Choroid plexus epithelial cell (primary cell): ENCODE measurements at regions not wholly inside any gene's neighbourhood (a gene's known extent, or its start where the extent isn't known, plus 50 kb on each side); places are given as distances from the start of the nearest gene placed in this dataset.

Experiments
- DNase-seq: peaks from one replicate; pipeline ENCODE4 v3.0.0-alpha.2; 2010; ENCODE audit warnings: low read depth
- H3K4me3 ChIP-seq: 2 replicates; pipeline ENCODE4 v1.5.1; 2011; ENCODE audit warnings: low read depth, mild to moderate bottlenecking, control low read depth, low read length, moderate library complexity
- TF ChIP-seq, protein P1 (sequence below): conservative IDR thresholded peaks from 2 replicates; pipeline ENCODE4 v1.5.1; 2011; ENCODE audit warnings: low read depth, mild to moderate bottlenecking, control low read depth, inconsistent platforms, low read length, moderate library complexity

DNA sequence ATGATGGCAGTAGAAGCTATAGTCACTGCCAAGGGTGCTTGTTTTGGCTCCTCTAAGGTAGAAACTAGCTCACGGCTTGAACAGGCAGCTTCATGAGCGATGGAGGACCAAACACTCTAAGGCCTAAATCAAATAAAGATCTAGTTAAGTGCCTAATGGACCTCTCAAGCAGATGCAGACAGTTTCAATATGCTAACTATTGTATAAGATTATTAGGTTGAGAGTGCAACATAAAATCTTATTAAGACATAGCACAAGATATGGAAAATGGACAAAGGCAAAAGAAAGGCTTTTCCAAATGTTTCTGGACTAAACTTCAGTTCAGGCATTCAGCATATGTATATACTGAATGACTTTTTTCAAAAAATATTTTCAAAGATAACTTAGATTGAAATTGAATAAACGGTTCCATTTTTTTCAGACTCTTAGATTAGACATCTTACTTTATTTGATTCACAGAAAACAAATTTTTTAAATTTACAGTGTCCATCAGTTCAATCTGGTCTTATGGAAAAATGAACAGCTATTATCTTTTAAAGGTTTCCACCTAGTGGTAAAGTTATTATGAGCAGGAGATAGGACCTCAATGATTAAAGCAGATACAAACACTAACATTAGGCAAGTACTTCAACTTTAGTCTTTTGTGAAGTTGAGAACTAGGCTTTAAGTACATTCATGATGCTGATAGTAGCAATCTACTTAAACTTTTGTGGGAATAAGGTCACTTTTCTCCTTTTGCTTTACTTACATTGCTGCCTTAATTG lies 1167.7 kb downstream of the MAT2B start:
- peak; percentile 7 for DNase-seq
- TF ChIP-seq, protein P1, sequence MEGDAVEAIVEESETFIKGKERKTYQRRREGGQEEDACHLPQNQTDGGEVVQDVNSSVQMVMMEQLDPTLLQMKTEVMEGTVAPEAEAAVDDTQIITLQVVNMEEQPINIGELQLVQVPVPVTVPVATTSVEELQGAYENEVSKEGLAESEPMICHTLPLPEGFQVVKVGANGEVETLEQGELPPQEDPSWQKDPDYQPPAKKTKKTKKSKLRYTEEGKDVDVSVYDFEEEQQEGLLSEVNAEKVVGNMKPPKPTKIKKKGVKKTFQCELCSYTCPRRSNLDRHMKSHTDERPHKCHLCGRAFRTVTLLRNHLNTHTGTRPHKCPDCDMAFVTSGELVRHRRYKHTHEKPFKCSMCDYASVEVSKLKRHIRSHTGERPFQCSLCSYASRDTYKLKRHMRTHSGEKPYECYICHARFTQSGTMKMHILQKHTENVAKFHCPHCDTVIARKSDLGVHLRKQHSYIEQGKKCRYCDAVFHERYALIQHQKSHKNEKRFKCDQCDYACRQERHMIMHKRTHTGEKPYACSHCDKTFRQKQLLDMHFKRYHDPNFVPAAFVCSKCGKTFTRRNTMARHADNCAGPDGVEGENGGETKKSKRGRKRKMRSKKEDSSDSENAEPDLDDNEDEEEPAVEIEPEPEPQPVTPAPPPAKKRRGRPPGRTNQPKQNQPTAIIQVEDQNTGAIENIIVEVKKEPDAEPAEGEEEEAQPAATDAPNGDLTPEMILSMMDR: no peak

DNA sequence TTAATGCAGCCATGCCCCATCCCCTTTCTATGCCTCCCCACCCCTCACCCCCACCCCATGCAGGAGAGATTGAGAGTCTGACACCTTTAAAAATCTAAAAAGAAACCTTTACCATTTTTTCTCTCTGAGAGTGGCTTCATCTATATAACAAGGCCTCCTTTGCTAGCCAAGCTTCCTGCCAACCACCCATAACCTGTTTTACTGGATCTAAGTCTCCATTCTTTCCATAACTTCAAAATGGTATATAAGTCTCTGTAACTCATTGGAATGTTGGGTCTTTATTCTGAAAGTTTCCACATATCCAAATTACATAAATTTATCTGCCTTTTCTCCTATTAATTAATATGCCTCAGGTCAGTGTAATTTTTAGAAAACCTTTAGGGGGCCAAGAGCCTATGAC lies 1174.0 kb downstream of the MAT2B start:
- DNase-seq: no peak
- TF ChIP-seq, protein P1: no peak
- H3K4me3 ChIP-seq: no peak overlapping the region

More for the DNA sequence above, 1167.7 kb downstream of the MAT2B start:
- no peak overlapping the region for H3K4me3 ChIP-seq

DNA sequence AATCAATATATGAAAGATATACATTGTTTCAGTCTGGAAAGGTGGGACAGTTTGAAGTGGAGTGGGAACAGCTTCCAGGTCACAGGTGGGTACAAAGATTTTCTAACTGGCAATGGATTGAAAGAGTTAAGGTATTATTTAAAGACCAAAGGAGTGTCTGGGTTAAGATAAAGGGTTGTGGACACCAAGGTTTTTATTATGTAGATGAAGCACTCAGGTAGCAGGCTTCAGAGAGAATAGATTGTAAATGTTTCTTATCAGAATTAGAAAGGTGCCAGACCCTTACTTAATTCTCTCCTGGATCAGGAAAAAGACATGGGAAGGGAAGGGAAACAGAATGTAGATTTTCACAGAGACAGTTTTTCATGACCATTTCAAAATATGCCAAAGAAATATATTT lies 1174.8 kb downstream of the MAT2B start:
- no peak for DNase-seq
- TF ChIP-seq, protein P1: no peak
- H3K4me3 ChIP-seq: no peak overlapping the region

DNA sequence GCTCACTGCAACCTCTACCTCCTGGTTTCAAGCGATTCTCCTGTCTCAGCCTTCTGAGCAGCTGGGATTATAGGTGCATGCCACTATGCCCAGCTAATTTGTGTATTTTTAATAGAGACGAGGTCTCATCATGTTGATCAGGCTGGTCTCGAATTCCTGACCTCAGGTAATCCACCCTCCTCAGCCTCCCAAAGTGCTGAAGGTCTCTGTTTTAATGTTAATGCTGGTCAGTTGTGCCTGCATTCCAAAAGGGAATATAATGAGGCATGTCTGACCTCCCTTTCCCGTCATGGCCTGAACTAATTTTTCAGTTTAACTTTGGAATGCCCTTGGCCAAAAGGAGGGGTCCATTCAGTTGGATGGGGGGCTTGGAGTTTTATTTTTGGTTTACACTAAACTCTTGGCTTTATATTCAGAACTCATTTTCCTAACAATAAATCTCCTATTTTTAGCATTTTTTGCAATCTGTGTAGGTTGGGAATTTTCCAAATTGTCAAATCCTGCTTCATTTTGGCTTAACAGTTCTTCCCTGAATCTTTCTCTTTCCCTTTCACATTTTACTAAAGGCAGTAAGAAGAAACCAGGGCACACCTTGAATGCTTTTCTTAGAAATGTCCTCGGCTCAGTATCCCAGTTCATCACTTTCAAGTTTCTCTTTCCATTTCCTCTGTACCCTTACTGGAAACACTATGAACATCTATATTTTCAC lies 1175.5 kb downstream of the MAT2B start:
- TF ChIP-seq, protein P1: no peak
- DNase-seq: no peak
- no peak overlapping the region for H3K4me3 ChIP-seq

DNA sequence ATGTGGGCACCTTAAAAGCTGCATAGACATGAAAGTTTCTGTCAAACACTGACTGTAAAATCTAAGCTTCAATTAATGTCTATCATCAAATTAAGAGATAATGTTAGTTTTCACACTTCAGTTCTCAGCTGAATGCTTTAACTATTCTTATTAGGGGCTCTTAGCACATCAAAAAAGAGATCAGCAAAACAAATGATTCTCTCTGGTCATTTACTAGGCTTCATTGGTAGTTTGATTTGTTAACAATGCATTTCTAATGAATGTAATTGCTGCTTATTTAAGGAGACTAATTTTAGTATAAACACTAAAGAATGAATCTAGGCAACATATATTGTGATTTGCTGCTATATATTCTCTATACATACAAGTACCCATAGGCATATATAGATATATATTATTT lies 1182.0 kb downstream of the MAT2B start:
- TF ChIP-seq, protein P1: no peak
- H3K4me3 ChIP-seq: no peak overlapping the region
- no peak for DNase-seq

DNA sequence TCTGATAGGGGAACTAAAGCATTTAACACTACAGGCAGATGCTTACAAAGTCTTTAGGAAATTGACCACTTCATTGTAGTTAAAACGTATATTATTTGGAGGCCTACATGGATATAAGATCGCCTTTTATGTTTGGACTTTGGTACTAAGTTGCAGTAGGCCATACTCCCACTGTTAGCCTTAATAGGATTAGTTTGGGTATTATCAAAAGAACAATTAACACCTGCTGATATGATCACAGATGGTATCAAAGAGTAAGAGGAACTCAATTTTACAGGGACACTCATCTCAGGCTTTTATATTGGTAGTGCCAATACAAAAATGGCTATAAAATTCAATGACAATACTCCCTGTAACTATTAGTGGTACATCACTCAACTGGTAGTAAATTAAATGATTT lies 1183.0 kb downstream of the MAT2B start:
- TF ChIP-seq, protein P1: no peak
- H3K4me3 ChIP-seq: no peak overlapping the region
- DNase-seq: no peak
